ENCODE measurements at regions not wholly inside any gene's neighbourhood (a gene's known extent, or its start where the extent isn't known, plus 50 kb on each side); places are given as distances from the start of the nearest gene placed in this dataset.

GRCh38 chr3:77707281-77707680 lies 667.4 kb downstream of the ROBO2 start:
- TF ChIP-seq, protein P1, sequence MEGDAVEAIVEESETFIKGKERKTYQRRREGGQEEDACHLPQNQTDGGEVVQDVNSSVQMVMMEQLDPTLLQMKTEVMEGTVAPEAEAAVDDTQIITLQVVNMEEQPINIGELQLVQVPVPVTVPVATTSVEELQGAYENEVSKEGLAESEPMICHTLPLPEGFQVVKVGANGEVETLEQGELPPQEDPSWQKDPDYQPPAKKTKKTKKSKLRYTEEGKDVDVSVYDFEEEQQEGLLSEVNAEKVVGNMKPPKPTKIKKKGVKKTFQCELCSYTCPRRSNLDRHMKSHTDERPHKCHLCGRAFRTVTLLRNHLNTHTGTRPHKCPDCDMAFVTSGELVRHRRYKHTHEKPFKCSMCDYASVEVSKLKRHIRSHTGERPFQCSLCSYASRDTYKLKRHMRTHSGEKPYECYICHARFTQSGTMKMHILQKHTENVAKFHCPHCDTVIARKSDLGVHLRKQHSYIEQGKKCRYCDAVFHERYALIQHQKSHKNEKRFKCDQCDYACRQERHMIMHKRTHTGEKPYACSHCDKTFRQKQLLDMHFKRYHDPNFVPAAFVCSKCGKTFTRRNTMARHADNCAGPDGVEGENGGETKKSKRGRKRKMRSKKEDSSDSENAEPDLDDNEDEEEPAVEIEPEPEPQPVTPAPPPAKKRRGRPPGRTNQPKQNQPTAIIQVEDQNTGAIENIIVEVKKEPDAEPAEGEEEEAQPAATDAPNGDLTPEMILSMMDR (IDR thresholded peaks at IDR 0.05): no peak
- no peak for TF ChIP-seq POLR2A (IDR thresholded peaks at IDR 0.05)
- Histone ChIP-seq H3K27ac (no peak overlapping the region), H3K9me3 (no peaks in the 10 kb centered on the region), H3K4me3 (no peak overlapping the region), H3K36me3 (no peaks in the 10 kb centered on the region), H3K27me3 (no peaks in the 10 kb centered on the region), H3K4me1 (no peaks in the 10 kb centered on the region)
- no peak for DNase-seq

GRCh38 chr3:77709155-77709554 lies 669.3 kb downstream of the ROBO2 start:
- H3K4me1 ChIP-seq: no peaks in the 10 kb centered on the region

DNA sequence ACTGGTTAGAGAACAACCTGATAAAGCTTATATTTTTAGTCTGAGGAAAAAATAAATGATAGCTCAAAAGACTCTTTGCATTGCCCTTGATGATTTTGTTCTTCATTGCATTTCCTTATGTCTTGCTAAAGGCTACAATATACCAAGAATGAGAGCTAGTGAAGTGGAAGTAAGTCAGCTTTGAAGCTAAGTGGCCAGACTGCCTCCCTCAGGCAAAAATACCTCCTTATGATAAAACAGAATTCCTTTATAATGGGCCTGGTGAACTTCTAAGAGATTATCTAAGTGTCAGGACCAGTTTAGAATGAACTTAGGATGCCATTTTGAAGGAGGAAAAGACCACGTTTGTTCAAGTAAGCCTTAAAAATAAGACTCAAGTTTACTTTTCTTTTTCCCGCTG lies 678.4 kb downstream of the ROBO2 start:
- DNase-seq: no peak
- H3K27me3 ChIP-seq: no peaks in the 10 kb centered on the region
- H3K9me3 ChIP-seq: no peaks in the 10 kb centered on the region
- H3K4me1 ChIP-seq: no peaks in the 10 kb centered on the region
- no peak overlapping the region for H3K4me3 ChIP-seq
- H3K27ac ChIP-seq: no peak overlapping the region
- no peaks in the 10 kb centered on the region for H3K36me3 ChIP-seq
- TF ChIP-seq, protein P1 (IDR thresholded peaks at IDR 0.05): no peak
- TF ChIP-seq POLR2A (IDR thresholded peaks at IDR 0.05): no peak

More at GRCh38 chr3:77709155-77709554, 669.3 kb downstream of the ROBO2 start:
- H3K36me3 ChIP-seq: no peaks in the 10 kb centered on the region
- no peak overlapping the region for H3K4me3 ChIP-seq
- no peak for DNase-seq
- no peak overlapping the region for H3K27ac ChIP-seq
- no peaks in the 10 kb centered on the region for H3K9me3 ChIP-seq
- no peak for TF ChIP-seq POLR2A (IDR thresholded peaks at IDR 0.05)
- TF ChIP-seq, protein P1 (IDR thresholded peaks at IDR 0.05): no peak
- H3K27me3 ChIP-seq: no peaks in the 10 kb centered on the region

DNA sequence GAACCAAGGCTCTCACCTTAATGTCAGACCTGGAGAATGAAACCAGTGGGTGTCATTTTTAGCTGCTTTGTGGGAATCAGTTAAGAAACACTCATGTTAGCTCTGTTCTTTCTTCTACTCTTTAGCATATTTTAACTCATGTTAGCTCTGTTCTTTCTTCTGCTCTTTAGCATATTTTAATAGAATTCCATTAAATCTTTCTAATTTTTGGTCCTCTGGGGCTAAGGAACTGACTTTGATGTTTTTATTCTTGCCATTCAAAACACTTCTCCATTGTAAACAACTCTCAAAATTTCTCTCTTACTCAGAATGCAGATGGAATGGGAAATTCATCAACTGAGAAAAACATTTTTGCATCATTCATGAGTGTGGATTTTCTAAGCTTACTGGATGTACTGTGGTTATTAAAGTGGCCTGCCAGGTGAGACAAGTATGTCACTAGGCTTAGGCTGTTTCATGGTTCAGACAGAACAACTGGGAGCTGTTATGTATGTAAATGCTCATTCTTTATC lies 680.6 kb downstream of the ROBO2 start:
- Histone ChIP-seq H3K4me3 (no peak overlapping the region), H3K27ac (no peak overlapping the region), H3K4me1 (no peaks in the 10 kb centered on the region), H3K27me3 (no peaks in the 10 kb centered on the region), H3K36me3 (no peaks in the 10 kb centered on the region), H3K9me3 (no peaks in the 10 kb centered on the region)
- no peak for DNase-seq
- TF ChIP-seq, protein P1 (IDR thresholded peaks at IDR 0.05): no peak
- TF ChIP-seq POLR2A (IDR thresholded peaks at IDR 0.05): no peak

DNA sequence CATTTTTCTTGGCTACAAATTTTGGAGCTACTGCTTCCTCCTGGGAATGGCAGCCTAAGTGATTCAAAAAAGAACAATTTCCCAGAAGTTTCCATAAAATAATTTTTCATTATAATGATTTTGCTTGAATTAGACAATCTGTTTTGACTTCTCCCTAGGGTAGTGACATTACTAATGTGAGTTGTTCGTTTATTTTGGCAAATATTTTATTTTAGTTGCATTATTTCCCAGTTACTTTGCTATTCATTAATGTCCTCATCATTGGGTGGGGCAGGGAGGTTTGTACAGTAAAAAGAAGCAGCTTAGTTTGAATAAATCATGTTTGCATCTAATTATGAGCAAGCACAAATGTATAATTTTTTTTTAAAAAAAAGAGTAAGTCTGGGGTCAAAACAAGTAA lies 686.6 kb downstream of the ROBO2 start:
- Histone ChIP-seq H3K27ac (no peak overlapping the region), H3K4me3 (no peak overlapping the region), H3K4me1 (no peaks in the 10 kb centered on the region), H3K27me3 (no peaks in the 10 kb centered on the region), H3K36me3 (no peaks in the 10 kb centered on the region), H3K9me3 (no peaks in the 10 kb centered on the region)
- TF ChIP-seq, protein P1 (IDR thresholded peaks at IDR 0.05): no peak
- TF ChIP-seq POLR2A (IDR thresholded peaks at IDR 0.05): no peak
- no peak for DNase-seq

- no peaks in the 10 kb centered on the region for H3K4me1 ChIP-seq
- H3K27ac ChIP-seq: no peak overlapping the region
- H3K27me3 ChIP-seq: no peaks in the 10 kb centered on the region
- no peak overlapping the region for H3K4me3 ChIP-seq
- no peak for DNase-seq
- no peaks in the 10 kb centered on the region for H3K36me3 ChIP-seq
- no peak for TF ChIP-seq POLR2A (IDR thresholded peaks at IDR 0.05)
- TF ChIP-seq, protein P1 (IDR thresholded peaks at IDR 0.05): no peak
- H3K9me3 ChIP-seq: no peaks in the 10 kb centered on the region
Observed at GRCh38 chr3:77746048-77746447, 706.1 kb downstream of the ROBO2 start.

Measured in Peyer's patch (tissue), 4 donors.